CD4-positive, alpha-beta T cell treated with Interleukin-4 for 4 hours (primary cell): ENCODE measurements at regions not wholly inside any gene's neighbourhood (a gene's known extent, or its start where the extent isn't known, plus 50 kb on each side); places are given as distances from the start of the nearest gene placed in this dataset.
"Not testable (repeated sequence)": the region's sequence is repeated elsewhere in the genome, so short reads cannot be mapped to it uniquely, and the experiment has no call there.

ENCODE experiments used
- DNase-seq: peaks from one replicate; pipeline ENCODE4 v3.0.0-alpha.2; 2020

GRCh38 chr2:111546578-111546977 lies 337.4 kb downstream of the ANAPC1 start:
- DNase-seq, result not testable (repeated sequence)

- DNase-seq, result not testable (repeated sequence)
Observed at GRCh38 chr2:111549174-111549573, 334.8 kb downstream of the ANAPC1 start.

GRCh38 chr2:111551428-111551827 lies 332.6 kb downstream of the ANAPC1 start:
- DNase-seq, result not testable (repeated sequence)

GRCh38 chr2:111552625-111553024 lies 331.4 kb downstream of the ANAPC1 start:
- not testable (repeated sequence) for DNase-seq

- not testable (repeated sequence) for DNase-seq
Observed at GRCh38 chr2:111559301-111559700, 324.7 kb downstream of the ANAPC1 start.

GRCh38 chr2:111559814-111560213 lies 324.2 kb downstream of the ANAPC1 start:
- not testable (repeated sequence) for DNase-seq

GRCh38 chr2:111566068-111566467 lies 317.9 kb downstream of the ANAPC1 start:
- DNase-seq, result not testable (repeated sequence)

GRCh38 chr2:111567233-111567632 lies 316.8 kb downstream of the ANAPC1 start:
- DNase-seq, result not testable (repeated sequence)

- DNase-seq, result not testable (repeated sequence)
Observed at GRCh38 chr2:111569356-111570199, 314.4 kb downstream of the ANAPC1 start.

- not testable (repeated sequence) for DNase-seq
Observed at GRCh38 chr2:111570300-111571114, 313.5 kb downstream of the ANAPC1 start.

GRCh38 chr2:111574803-111575202 lies 309.2 kb downstream of the ANAPC1 start:
- not testable (repeated sequence) for DNase-seq

GRCh38 chr2:111577154-111577885 lies 306.7 kb downstream of the ANAPC1 start:
- not testable (repeated sequence) for DNase-seq

- DNase-seq, result not testable (repeated sequence)
Observed at GRCh38 chr2:111579500-111580134, 304.4 kb downstream of the ANAPC1 start.

- DNase-seq, result not testable (repeated sequence)
Observed at GRCh38 chr2:111580616-111581015, 303.4 kb downstream of the ANAPC1 start.

GRCh38 chr2:111582090-111582489 lies 301.9 kb downstream of the ANAPC1 start:
- not testable (repeated sequence) for DNase-seq

- DNase-seq, result not testable (repeated sequence)
Observed at GRCh38 chr2:111583480-111583879, 300.5 kb downstream of the ANAPC1 start.

GRCh38 chr2:111584540-111584939 lies 299.5 kb downstream of the ANAPC1 start:
- not testable (repeated sequence) for DNase-seq

GRCh38 chr2:111584950-111585349 lies 299.0 kb downstream of the ANAPC1 start:
- not testable (repeated sequence) for DNase-seq

GRCh38 chr2:111586014-111586413 lies 298.0 kb downstream of the ANAPC1 start:
- DNase-seq, result not testable (repeated sequence)

GRCh38 chr2:111595072-111595471 lies 288.9 kb downstream of the ANAPC1 start:
- not testable (repeated sequence) for DNase-seq

GRCh38 chr2:111596808-111597705 lies 286.9 kb downstream of the ANAPC1 start:
- DNase-seq, result not testable (repeated sequence)
